HL-60 (cell line): ENCODE measurements at regions not wholly inside any gene's neighbourhood (a gene's known extent, or its start where the extent isn't known, plus 50 kb on each side); places are given as distances from the start of the nearest gene placed in this dataset.
"Not testable (repeated sequence)": the region's sequence is repeated elsewhere in the genome, so short reads cannot be mapped to it uniquely, and the experiment has no call there.

Source experiments
- CTCF ChIP-seq: IDR thresholded peaks from one replicate; pipeline ENCODE4 v1.5.1; 2011; ENCODE audit warnings: low read length, control low read depth, inconsistent platforms; ENCODE audit not compliant: insufficient read depth
- GABPA ChIP-seq: IDR thresholded peaks from 2 replicates; pipeline ENCODE4 v1.6.1; 2012; ENCODE audit warnings: low read depth
- POLR2AphosphoS5 ChIP-seq: IDR thresholded peaks from 2 replicates; pipeline ENCODE4 v1.6.1; 2012; ENCODE audit warnings: low read depth
- SPI1 ChIP-seq: IDR thresholded peaks from 2 replicates; pipeline ENCODE4 v1.6.1; 2012; ENCODE audit warnings: low read depth, mild to moderate bottlenecking, borderline replicate concordance
- TF ChIP-seq, protein P1 (sequence below): IDR thresholded peaks from 2 replicates; pipeline ENCODE4 v1.6.1; 2012; ENCODE audit warnings: low read depth; ENCODE audit not compliant: insufficient replicate concordance

- not testable (repeated sequence) for TF ChIP-seq POLR2AphosphoS5, CTCF, SPI1, GABPA
- TF ChIP-seq, protein P1, sequence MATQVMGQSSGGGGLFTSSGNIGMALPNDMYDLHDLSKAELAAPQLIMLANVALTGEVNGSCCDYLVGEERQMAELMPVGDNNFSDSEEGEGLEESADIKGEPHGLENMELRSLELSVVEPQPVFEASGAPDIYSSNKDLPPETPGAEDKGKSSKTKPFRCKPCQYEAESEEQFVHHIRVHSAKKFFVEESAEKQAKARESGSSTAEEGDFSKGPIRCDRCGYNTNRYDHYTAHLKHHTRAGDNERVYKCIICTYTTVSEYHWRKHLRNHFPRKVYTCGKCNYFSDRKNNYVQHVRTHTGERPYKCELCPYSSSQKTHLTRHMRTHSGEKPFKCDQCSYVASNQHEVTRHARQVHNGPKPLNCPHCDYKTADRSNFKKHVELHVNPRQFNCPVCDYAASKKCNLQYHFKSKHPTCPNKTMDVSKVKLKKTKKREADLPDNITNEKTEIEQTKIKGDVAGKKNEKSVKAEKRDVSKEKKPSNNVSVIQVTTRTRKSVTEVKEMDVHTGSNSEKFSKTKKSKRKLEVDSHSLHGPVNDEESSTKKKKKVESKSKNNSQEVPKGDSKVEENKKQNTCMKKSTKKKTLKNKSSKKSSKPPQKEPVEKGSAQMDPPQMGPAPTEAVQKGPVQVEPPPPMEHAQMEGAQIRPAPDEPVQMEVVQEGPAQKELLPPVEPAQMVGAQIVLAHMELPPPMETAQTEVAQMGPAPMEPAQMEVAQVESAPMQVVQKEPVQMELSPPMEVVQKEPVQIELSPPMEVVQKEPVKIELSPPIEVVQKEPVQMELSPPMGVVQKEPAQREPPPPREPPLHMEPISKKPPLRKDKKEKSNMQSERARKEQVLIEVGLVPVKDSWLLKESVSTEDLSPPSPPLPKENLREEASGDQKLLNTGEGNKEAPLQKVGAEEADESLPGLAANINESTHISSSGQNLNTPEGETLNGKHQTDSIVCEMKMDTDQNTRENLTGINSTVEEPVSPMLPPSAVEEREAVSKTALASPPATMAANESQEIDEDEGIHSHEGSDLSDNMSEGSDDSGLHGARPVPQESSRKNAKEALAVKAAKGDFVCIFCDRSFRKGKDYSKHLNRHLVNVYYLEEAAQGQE: not testable (repeated sequence)
These were observed 155.4 kb downstream of the OR4F15 start for GRCh38 chr15:101967364-101967763.
